Fibroblast of lung (primary cell): ENCODE measurements at regions not wholly inside any gene's neighbourhood (a gene's known extent, or its start where the extent isn't known, plus 50 kb on each side); places are given as distances from the start of the nearest gene placed in this dataset.

Source experiments
- DNase-seq, 2 donors: peaks; one replicate each; pipeline versions ENCODE4 v3.0.0 to v3.0.0-alpha.2; 2010; ENCODE audit warnings: low read depth in 2 of 2
- H2AFZ ChIP-seq: 2 replicates; pipeline ENCODE4 v1.5.1; 2012; ENCODE audit warnings: low read length, control low read depth, inconsistent platforms
- H3K27ac ChIP-seq: 2 replicates; pipeline ENCODE4 v1.5.1; 2011; ENCODE audit warnings: low read length, control low read depth; ENCODE audit not compliant: insufficient read depth
- H3K27me3 ChIP-seq: 2 replicates; pipeline ENCODE4 v1.5.1; 2011; ENCODE audit warnings: mild to moderate bottlenecking, low read length; ENCODE audit not compliant: control insufficient read depth, insufficient read depth
- H3K36me3 ChIP-seq: 2 replicates; pipeline ENCODE4 v1.5.1; 2011; ENCODE audit warnings: low read length; ENCODE audit not compliant: control insufficient read depth, insufficient read depth
- H3K4me1 ChIP-seq: 2 replicates; pipeline ENCODE4 v1.5.1; 2011; ENCODE audit warnings: low read length; ENCODE audit not compliant: control insufficient read depth, insufficient read depth; ENCODE audit errors: extremely low read depth
- H3K4me2 ChIP-seq: 2 replicates; pipeline ENCODE4 v1.5.1; 2011; ENCODE audit warnings: low read length, control low read depth; ENCODE audit not compliant: insufficient read depth; ENCODE audit errors: extremely low read depth
- H3K4me3 ChIP-seq, 4 experiments: fragments of 200-600 bp in 1 of 4; sonication (generic) in 1 of 4; replicated peaks in 1 of 4; 2 replicates each; pipeline ENCODE4 v1.5.1; 2011 to 2016; ENCODE audit warnings: low read length in 4 of 4, low read depth in 3 of 4, mild to moderate bottlenecking in 3 of 4, control low read depth in 2 of 4, inconsistent platforms in 1 of 4, mixed read lengths in 1 of 4; ENCODE audit not compliant: insufficient read depth in 1 of 4; ENCODE audit errors: control extremely low read depth in 1 of 4
- H3K79me2 ChIP-seq: 2 replicates; pipeline ENCODE4 v1.5.1; 2012; ENCODE audit warnings: mild to moderate bottlenecking, low read length, inconsistent platforms; ENCODE audit not compliant: control insufficient read depth, insufficient read depth
- H3K9ac ChIP-seq: 2 replicates; pipeline ENCODE4 v1.5.1; 2011; ENCODE audit warnings: mild to moderate bottlenecking, low read length, control low read depth; ENCODE audit not compliant: insufficient read depth
- H3K9me3 ChIP-seq: 2 replicates; pipeline ENCODE4 v1.5.1; 2012; ENCODE audit warnings: low read depth, low read length; ENCODE audit not compliant: control insufficient read depth, insufficient read depth
- H4K20me1 ChIP-seq: 2 replicates; pipeline ENCODE4 v1.5.1; 2011; ENCODE audit warnings: low read length; ENCODE audit not compliant: control insufficient read depth, insufficient read depth; ENCODE audit errors: extremely low read depth
- EZH2 ChIP-seq: IDR thresholded peaks from 2 replicates; pipeline ENCODE4 v1.5.1; 2012; ENCODE audit warnings: low read length, control low read depth, mild to moderate bottlenecking; ENCODE audit errors: missing control alignments
- TF ChIP-seq, protein P1 (sequence below), 2 donors: IDR thresholded peaks in 1 of 2; conservative IDR thresholded peaks in 1 of 2; 1 replicate in 1 of 2; 2 replicates in 1 of 2; pipeline ENCODE4 v1.5.1; 2011 to 2012; ENCODE audit warnings: low read length in 2 of 2, control low read depth in 1 of 2, inconsistent platforms in 1 of 2, low read depth in 1 of 2, mild to moderate bottlenecking in 1 of 2

DNA sequence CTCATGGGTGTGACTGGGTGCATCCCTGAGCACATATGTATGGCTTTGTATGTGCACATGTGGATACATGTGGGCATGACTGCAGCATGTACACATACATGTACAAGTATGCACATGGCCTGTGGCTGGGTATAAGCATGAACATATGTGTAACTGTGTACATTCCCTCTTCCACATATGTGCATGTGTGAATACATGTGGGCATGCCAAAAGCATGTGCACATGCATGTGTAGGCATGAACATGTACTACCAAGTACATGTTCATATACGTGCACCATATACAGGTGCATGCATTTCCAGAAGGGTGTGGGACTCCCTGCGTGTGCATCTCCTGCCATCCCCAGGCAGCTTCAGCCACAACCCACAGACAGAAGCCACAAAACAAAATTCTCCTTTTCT lies 208.2 kb downstream of the MN1 start:
- no peak overlapping the region for H2AFZ ChIP-seq
- H4K20me1 ChIP-seq = no peaks in the 10 kb centered on the region
- no peak overlapping the region for H3K4me2 ChIP-seq
- DNase-seq = no peak
- no peaks in the 10 kb centered on the region for H3K27me3 ChIP-seq
- no peak overlapping the region for H3K4me3 ChIP-seq
- no peak overlapping the region for H3K27ac ChIP-seq
- H3K79me2 ChIP-seq = no peaks in the 10 kb centered on the region
- TF ChIP-seq, protein P1, sequence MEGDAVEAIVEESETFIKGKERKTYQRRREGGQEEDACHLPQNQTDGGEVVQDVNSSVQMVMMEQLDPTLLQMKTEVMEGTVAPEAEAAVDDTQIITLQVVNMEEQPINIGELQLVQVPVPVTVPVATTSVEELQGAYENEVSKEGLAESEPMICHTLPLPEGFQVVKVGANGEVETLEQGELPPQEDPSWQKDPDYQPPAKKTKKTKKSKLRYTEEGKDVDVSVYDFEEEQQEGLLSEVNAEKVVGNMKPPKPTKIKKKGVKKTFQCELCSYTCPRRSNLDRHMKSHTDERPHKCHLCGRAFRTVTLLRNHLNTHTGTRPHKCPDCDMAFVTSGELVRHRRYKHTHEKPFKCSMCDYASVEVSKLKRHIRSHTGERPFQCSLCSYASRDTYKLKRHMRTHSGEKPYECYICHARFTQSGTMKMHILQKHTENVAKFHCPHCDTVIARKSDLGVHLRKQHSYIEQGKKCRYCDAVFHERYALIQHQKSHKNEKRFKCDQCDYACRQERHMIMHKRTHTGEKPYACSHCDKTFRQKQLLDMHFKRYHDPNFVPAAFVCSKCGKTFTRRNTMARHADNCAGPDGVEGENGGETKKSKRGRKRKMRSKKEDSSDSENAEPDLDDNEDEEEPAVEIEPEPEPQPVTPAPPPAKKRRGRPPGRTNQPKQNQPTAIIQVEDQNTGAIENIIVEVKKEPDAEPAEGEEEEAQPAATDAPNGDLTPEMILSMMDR (conservative IDR thresholded peaks at IDR 0.05 in 1 of 2, IDR thresholded peaks at IDR 0.05 in 1 of 2; ENCODE audit: low read depth in 1 of 2, low read length in 2 of 2) = no peak
- no peak for TF ChIP-seq EZH2
- no peaks in the 10 kb centered on the region for H3K4me1 ChIP-seq
- no peak overlapping the region for H3K9ac ChIP-seq
- H3K9me3 ChIP-seq = no peaks in the 10 kb centered on the region
- no peaks in the 10 kb centered on the region for H3K36me3 ChIP-seq

DNA sequence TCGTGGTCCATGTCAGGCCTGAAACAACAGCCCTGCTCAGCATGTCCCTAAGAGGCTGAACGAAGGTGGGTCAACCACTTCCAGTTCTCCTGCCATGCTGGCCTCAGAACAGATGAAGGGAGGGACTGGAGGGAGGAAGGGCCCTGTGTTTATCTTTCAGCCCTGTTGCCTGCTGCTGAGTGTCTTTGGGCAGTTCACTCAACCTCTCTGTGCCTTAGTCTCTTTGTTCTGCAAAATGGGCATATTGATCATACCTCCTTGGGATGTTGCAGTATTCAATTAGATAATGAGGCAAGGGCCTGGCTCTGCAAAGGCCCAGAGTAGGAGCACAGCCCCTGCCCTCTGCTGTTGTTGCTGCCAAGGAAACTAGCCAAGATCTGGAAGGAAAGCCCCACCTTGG lies 207.5 kb downstream of the MN1 start:
- Histone ChIP-seq H3K9ac (no peak overlapping the region), H4K20me1 (no peaks in the 10 kb centered on the region), H3K79me2 (no peaks in the 10 kb centered on the region), H3K4me2 (no peak overlapping the region), H3K9me3 (no peaks in the 10 kb centered on the region), H2AFZ (no peak overlapping the region), H3K36me3 (no peaks in the 10 kb centered on the region), H3K4me3 (no peak overlapping the region), H3K27me3 (no peaks in the 10 kb centered on the region), H3K27ac (no peak overlapping the region), H3K4me1 (no peaks in the 10 kb centered on the region)
- no peak for DNase-seq
- TF ChIP-seq, protein P1 (conservative IDR thresholded peaks at IDR 0.05 in 1 of 2, IDR thresholded peaks at IDR 0.05 in 1 of 2; ENCODE audit: low read depth in 1 of 2, low read length in 2 of 2) = no peak
- no peak for TF ChIP-seq EZH2

DNA sequence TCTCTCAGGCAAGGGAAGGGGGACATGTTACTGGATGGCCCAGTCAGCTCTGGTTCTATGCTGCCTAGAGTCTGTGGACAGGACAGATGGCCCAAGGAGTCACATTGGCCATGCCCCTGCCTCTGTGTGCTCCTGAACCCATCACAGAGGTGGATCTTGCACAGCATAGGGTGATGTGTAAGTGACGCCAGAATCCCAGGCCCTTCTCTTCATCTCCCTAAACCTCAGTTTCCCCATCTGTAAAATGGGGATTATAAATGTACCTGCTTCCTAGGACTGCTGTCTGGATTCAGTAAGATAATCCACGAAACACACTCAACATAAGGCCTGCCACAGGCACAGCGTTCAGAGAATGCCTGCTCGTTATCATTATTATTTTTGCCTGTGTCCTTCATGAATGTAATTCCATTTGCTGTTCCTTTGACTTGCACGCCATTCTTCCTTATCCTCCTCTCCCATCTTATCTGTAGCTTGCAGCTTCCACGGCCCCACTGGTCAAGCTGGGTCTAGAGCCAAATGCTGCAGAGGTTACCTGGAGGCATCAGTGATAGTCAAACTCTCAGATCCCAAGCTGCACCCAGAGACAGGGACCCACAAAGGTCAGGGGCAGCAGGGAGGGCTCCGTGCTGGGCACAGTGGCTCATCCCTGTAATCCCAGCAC lies 207.0 kb downstream of the MN1 start:
- no peak overlapping the region for H3K9ac ChIP-seq
- no peak for TF ChIP-seq EZH2
- TF ChIP-seq, protein P1 (conservative IDR thresholded peaks at IDR 0.05 in 1 of 2, IDR thresholded peaks at IDR 0.05 in 1 of 2; ENCODE audit: low read depth in 1 of 2, low read length in 2 of 2) = no peak
- no peak for DNase-seq
- H3K36me3 ChIP-seq = no peaks in the 10 kb centered on the region
- no peaks in the 10 kb centered on the region for H3K27me3 ChIP-seq
- H3K4me1 ChIP-seq = no peaks in the 10 kb centered on the region
- no peak overlapping the region for H3K4me2 ChIP-seq
- no peak overlapping the region for H2AFZ ChIP-seq
- H3K27ac ChIP-seq = no peak overlapping the region
- no peaks in the 10 kb centered on the region for H3K9me3 ChIP-seq
- no peaks in the 10 kb centered on the region for H3K79me2 ChIP-seq
- no peak overlapping the region for H3K4me3 ChIP-seq
- no peaks in the 10 kb centered on the region for H4K20me1 ChIP-seq
